OCI-LY3 (cell line): ENCODE measurements at regions not wholly inside any gene's neighbourhood (a gene's known extent, or its start where the extent isn't known, plus 50 kb on each side); places are given as distances from the start of the nearest gene placed in this dataset.

Source experiments
- EZH2phosphoT487 ChIP-seq: fragments of 200-600 bp; shearing (Covaris generic); IDR thresholded peaks from 2 replicates; pipeline ENCODE4 v1.6.1; 2018; ENCODE audit warnings: antibody characterized with exemption, mixed run types, low read depth
- TF ChIP-seq, protein P1 (sequence below): fragments of 200-600, 300-600 bp; sonication (generic); IDR thresholded peaks from 2 replicates; pipeline ENCODE4 v1.5.1; 2014; ENCODE audit warnings: antibody characterized with exemption, low read length, low read depth

DNA sequence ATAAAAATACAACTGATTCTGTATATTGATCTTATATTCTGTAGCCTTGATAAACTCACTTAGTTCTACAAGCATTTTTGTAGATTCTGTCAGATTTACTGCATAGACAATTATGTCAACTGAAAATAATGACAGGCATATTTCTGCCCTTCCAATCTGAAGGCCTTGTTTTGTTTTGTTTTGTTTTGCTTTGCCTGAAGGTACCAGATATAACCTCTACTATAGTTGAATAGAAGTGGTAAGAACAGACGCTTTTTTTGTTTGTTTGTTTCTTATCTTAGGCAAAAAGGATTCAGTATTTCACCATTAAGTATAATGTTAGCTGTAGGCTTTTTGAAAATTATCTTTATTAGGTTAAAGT, 64.6 kb upstream of the RSPO3 start:
- TF ChIP-seq, protein P1, sequence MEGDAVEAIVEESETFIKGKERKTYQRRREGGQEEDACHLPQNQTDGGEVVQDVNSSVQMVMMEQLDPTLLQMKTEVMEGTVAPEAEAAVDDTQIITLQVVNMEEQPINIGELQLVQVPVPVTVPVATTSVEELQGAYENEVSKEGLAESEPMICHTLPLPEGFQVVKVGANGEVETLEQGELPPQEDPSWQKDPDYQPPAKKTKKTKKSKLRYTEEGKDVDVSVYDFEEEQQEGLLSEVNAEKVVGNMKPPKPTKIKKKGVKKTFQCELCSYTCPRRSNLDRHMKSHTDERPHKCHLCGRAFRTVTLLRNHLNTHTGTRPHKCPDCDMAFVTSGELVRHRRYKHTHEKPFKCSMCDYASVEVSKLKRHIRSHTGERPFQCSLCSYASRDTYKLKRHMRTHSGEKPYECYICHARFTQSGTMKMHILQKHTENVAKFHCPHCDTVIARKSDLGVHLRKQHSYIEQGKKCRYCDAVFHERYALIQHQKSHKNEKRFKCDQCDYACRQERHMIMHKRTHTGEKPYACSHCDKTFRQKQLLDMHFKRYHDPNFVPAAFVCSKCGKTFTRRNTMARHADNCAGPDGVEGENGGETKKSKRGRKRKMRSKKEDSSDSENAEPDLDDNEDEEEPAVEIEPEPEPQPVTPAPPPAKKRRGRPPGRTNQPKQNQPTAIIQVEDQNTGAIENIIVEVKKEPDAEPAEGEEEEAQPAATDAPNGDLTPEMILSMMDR: no peak
- TF ChIP-seq EZH2phosphoT487: no peak
